HG02588 (cell line): ENCODE measurements at regions not wholly inside any gene's neighbourhood (a gene's known extent, or its start where the extent isn't known, plus 50 kb on each side); places are given as distances from the start of the nearest gene placed in this dataset.

Experiments
- ATAC-seq: cut with Tn5 transposase; IDR thresholded peaks from one replicate; pipeline ENCODE4 v1.9.1; 2021; ENCODE audit warnings: mild to moderate bottlenecking, moderate library complexity; ENCODE audit not compliant: unreplicated experiment

DNA sequence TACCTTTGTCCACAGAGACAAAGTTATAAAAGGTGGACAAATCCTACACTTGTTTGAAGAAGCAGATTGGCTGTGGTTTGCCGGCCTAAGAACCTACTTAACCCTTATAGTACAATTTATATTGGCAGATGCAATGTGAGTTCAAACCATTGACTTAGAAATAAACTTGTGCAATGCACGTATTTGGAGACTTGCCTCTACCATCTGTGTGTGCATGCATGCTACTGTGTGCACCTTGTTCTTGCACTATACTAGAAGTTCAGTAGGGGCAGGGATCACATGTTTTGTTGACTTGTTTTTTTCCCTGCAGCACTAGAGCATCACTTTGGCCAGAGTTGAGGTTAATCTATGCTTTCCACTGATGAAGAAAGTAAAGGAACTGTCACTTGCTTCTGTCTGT, 163.1 kb upstream of the SERP2 start:
- ATAC-seq: no peak

DNA sequence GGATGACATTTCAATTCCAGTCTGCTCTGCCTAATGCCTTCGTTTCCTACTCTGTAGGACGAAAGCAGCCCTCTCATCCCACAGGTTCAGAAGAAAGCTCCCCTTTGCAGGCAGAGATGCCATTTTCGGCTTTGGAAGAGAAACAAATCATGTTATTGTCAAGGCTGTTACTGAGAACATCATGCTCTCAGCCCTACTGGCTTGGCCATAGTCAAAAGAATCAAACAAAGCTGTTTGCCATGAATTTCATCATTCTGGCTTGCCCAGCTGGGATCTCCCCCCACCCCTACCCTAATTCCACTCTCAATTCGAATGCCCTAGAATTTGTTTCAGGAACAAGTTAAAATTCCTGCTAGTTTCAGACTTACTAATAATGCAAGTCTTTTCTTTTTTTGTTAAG, 162.3 kb upstream of the SERP2 start:
- ATAC-seq: no peak

GRCh38 chr13:44211704-44212346, 161.8 kb upstream of the SERP2 start:
- ATAC-seq: no peak

GRCh38 chr13:44212633-44213396, 160.8 kb upstream of the SERP2 start:
- no peak for ATAC-seq

GRCh38 chr13:44218501-44219240, 155.0 kb upstream of the SERP2 start:
- no peak for ATAC-seq

DNA sequence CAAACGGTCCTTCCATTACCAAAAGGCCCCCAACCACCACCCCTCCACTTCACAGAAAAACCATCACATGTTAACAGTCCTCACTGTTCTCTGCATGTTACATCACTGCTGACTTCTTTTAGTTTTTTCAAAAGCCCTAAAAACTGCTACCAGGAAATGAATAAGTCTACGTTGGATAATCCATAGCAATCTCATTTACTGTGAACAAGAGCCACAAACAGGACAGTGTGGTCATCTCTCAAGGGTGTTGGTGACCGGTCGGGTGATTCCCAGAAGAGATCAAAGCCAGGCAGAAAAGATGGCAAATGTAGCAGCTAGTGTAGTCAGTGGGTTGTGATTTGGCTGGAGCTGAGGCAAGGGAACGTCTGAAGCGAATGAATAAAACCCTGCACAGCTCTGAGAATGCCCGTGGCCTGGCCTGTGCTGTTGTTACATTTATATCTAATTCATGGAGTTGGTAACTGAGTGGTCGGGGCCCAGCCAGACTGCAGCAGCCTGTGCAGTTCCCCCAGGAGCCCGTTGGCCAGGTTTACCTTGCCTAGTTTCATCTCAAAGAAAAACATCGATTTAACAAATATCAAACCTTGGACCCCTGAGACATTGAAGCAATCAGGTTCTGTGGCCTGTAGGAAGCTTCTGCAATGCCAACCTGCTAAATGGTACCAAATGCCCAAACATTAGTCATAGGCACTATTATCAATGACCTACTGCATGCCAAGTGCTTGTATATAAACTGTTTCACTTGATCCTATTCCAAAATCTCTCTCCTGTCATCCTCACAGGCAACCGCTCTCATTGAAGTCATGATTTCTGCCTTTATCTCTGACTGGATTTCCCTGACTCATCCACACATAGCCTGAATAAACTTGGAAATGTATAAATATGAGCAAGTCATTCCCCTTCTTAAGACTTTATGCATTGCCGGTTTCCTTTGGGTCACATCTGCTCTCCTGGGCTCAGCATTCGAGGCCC, 153.8 kb upstream of the SERP2 start:
- no peak for ATAC-seq

DNA sequence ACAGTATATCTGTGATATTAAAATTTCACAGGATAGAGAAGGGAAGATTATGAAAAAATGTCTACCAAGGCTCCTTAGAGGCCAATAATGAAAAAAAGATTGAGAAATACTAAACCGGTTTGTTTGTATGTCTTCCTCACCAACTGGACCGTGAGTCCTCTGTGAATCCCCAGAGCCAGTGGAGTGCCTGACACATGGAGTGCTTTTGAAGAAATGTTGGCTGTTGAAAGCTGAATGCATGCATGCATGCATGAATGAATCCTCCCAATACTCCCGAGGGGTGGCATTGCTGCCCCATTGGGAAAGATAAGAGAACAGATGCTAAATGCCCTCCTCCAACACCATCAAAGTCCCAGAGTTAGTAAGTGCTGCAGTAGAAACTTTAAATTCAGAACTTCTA, 152.7 kb upstream of the SERP2 start:
- no peak for ATAC-seq

DNA sequence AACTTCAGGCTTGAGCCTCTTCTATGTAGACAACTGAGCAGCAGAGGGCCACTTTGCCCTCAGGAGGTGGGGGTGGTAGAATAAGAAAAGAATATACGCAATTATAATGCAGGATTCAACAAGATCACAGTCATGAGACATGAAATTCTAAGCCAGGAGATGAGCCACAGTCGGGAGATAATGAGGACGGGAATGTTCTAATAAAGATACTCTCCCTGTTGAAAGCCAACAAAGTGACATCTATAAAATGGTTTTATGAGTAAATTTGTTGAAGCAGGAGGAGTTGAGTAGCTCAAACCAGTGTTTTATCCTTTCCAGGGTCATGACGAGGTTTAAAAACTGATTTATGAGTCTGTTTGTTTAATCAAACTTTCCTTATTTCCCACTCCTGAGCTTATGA, 152.0 kb upstream of the SERP2 start:
- ATAC-seq: no peak

DNA sequence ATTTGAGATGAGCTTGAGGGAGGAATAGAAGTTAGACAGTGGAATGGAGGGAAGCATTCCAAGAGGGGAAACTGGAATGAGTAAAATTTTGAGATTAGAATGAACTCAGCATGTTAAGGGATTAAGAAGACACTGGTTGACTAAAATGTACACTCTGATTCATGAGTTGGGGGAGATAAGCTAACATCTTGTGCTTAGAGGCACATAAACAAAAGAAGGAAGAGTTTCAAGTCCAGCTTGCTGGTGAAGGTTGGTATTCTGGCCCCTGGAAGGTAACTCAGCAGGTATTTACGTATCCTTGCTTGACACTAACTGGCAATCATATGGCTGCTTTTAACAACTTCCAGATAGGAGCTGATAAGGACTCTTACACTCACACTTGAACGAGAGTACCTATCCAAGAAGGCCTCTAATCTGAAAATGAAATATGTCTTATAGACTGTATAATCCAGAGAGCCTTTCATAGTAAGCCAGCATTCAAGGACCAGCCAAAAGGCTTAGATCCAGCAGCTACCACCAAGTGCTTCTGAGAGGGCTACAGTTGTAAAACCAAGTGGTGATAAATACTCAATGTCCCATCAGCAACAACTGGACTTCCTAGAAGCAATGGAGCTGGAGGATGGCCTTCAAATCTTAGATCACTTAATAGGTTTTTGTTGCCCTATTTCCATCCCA, 149.7 kb upstream of the SERP2 start:
- ATAC-seq: no peak

DNA sequence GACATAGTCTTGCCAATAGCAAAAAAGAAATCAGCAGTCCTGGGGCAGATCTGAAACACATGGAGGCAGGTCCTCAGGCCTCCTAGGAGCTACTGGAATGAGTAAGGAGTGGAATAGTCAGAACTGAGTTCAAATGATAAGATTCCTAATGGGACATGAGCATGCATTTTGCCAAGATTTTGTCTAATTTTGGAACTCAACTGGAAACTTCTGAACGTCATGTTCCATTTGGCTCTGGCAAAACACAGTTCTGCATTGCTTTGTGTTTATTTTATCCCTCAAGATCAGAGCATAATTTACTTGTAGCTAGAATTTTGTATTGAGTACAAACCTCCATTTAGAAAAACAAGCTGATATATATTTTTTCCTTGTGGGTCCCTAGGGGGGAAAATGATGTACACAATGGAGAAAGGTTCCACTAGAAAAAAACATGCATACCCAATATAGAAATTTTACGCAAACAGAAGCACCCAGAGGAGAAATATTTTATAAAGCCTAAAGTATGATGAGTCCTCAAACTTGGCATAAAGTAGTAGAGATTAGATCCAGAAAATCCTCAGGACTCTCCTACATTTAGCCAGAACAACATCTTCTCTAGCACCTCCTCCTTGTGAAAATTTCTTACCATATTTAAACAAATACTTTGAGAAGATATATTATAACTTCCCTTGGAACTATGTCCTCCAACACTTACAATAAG, 149.0 kb upstream of the SERP2 start:
- ATAC-seq: no peak

DNA sequence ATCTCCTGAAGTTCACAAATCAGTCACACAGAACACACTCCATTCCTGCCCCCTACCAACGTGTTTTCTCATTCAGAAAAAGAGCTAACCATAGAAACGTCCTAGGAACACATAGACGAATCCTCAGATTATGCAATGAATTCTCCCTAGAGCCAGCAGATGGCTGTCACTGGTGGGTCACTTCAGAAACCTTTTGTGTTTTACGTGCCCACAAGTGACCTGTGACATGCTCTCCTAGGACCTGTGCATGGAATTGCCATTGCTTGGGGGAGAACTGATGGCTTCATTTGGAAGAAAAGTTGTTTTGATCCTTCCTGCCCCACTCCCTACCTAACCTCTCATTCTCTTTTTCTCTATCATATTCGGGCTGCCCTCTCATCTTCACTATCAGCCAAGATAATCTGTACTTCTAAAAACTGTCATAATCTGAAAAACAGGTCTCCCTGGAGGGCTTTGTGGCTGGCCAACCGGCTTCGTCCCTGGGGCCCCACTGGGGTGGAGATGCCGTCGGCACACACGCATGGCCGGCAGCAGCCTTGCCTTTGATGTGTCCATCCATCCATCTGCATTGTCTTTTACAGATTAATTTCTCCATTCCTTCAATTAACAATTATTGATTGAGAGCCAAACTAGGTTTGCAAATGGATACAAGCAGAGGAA, 144.1 kb upstream of the SERP2 start:
- ATAC-seq: no peak

GRCh38 chr13:44230071-44230470, 143.6 kb upstream of the SERP2 start:
- no peak for ATAC-seq

DNA sequence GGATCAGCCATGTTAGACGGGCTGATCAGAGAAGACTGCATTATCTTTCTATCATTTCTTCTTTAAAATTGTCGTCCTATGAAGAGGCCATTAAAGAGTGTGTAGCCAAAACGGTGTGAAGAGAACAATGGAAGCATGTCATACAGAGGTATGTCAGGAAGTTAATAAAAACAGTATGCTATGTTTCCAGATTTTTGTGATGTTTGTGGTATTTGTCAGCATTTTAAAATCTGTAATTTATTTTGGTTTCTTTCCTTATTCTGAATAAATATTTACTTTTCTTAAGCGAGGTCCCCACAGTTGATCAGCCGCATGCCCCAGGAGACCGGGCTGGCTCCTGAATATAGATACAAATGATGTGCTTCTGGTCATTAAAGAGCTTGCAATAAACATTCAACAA, 142.9 kb upstream of the SERP2 start:
- ATAC-seq: no peak

DNA sequence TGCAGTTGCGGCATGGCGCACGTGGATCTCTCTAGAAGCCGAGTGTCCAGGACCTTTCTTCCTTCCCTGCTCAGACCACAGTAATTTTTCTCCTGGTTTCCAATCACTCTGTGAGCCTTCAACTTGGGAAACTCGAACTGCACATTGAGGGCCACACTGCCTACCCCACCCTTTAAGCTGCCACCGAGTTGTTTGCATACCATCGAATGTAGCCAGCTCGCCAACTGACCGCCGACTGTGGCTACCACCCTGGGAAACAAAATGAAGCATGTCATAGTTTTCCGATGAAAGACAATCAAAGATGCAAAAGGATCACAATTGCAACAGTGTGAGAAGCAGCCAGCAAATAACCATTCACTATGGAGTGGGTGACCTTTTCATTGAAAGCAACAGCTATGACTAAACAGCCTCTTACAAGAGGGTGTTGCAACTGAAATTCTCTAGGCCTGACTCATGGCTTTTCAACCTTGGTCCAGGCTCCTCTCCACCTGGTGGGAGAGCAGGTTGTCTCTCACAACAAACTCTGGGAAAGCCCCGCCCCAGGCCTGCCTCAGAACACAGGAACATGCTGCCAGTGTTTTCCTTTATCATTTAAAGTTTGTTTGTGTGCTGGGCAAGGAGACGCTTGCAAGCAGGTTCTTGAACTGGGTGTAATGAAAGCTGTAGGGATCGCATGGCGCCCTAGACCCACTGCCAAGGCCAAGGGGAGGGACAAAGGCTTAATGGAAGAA, 141.7 kb upstream of the SERP2 start:
- no peak for ATAC-seq

- ATAC-seq: no peak
Measured at GRCh38 chr13:44232774-44233173, 140.8 kb upstream of the SERP2 start.

GRCh38 chr13:44234566-44234965, 139.1 kb upstream of the SERP2 start:
- no peak for ATAC-seq

DNA sequence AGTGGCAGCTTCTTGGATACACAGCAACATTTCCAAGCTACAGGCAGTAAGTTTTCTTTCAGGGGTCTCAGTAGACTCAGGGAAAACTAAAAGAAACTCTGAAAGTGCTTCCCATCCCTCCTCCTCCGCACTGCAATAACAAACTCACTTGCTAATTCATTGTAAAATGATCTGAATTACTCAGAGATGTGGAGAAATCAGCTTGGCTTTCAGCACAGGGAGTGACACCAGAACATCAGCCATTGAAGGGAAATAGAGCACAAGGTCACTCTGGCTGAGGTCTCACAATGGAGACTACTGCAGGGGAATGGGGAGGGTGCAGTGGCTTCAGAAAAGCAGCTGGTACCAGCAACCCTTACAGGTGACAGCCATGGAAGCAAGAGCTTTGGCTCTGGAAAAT, 137.3 kb upstream of the SERP2 start:
- no peak for ATAC-seq

GRCh38 chr13:44236801-44237207, 136.8 kb upstream of the SERP2 start:
- ATAC-seq: no peak
